HG03045 (cell line): ENCODE measurements at regions not wholly inside any gene's neighbourhood (a gene's known extent, or its start where the extent isn't known, plus 50 kb on each side); places are given as distances from the start of the nearest gene placed in this dataset.
"Not testable (repeated sequence)": the region's sequence is repeated elsewhere in the genome, so short reads cannot be mapped to it uniquely, and the experiment has no call there.

ENCODE experiments used
- ATAC-seq: cut with Tn5 transposase; IDR thresholded peaks from one replicate; pipeline ENCODE4 v1.9.1; 2021; ENCODE audit warnings: mild to moderate bottlenecking, moderate library complexity; ENCODE audit not compliant: unreplicated experiment

DNA sequence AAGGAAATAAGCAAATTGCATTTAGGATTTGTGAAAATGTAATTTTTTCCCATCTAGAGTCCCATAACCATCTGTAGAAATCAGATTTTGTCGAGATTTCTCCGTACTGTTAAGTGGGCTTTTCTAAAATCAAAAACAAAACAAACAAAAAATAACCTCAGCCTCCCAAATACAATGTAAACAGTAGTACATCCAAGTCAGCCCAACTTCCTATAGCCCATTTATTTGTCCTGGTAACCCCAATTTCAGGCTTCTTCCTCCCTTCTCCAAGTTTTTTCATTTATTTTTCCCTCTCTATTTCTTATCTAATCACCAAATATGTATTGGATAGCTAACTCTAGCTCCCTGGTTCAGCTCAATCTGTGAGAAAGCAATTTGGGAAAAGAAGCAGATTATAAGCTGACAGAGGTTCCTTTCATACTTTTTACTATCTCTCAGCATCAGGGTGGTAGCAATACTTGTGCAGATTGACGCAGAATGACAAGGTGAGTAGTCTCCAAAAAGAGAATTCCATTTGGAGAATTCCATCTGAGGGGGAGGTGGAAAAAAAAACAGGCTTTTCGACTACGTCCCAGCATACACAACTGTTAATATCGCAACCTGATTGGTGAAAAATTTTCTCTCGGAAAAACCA lies 132.6 kb upstream of the BTN3A2 start:
- no peak for ATAC-seq

DNA sequence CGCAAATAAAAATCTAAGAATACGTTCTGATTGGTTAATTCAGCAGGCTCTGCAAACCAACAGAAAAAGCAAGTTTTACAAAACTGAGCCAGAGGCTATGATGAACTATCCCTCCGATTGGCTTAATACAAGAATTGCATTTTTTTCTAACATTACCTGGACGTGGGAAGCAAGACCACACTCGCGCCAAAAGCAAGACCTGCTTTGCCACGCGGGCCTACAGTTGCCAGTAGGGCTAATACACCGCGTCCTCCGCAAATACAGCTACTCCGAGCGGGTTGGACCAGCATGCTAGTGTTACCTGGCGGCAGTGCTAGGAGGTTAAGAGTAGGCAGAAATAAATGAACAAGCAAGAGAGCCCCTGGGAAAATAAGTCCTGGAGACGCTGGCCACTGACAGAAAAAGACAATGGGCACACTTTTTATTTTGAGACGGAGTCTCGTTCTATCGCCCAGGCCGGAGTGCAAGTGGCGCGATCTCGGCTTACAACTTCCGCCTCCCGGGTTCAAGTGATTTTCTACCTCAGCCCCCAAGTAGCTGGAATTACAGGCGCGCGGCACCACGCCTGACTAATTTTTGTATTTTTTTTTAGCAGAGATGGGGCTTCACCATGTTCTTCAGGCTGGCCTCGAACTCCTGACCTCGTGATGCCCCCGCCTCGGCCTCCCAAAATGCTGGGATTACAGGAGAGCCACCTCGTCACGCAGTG lies 131.9 kb upstream of the BTN3A2 start:
- ATAC-seq, result peak; percentile 20

DNA sequence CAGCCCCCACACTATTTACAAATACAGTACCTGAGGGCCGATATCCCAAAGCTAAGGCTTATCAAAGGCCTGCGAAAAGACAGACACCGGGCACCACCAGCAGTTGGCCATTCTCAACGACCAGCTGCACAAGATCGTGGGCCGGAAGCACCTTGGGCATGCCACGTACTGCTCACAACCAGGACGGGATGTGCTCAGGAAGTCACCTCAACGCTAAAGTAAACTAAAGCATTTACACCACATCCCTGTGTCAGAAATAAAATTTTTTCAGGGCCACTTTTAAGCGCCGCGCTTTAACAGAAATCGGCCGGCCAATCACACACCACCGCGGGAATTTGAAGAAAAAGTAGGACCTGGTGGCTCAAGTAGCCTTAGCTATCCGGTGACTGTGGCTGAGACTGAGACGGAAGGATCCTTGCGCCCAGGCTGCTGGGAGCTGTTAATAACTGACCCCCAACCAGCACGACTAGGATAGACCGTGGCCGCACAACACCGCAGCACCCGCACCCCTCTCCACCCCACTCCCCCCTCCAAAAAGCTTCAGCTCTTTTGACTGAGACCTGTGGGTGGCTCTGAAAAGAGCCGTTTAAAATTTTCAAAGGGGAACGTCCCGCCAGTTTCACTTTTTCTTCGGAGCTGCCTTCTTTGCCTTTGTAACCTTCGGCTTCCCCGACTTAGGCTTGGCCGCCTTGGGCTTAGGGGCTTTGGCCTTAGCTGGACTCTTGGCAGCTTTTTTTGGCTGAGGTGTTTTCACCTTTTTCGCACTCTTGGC lies 131.2 kb upstream of the BTN3A2 start:
- peak; percentile 36 for ATAC-seq

DNA sequence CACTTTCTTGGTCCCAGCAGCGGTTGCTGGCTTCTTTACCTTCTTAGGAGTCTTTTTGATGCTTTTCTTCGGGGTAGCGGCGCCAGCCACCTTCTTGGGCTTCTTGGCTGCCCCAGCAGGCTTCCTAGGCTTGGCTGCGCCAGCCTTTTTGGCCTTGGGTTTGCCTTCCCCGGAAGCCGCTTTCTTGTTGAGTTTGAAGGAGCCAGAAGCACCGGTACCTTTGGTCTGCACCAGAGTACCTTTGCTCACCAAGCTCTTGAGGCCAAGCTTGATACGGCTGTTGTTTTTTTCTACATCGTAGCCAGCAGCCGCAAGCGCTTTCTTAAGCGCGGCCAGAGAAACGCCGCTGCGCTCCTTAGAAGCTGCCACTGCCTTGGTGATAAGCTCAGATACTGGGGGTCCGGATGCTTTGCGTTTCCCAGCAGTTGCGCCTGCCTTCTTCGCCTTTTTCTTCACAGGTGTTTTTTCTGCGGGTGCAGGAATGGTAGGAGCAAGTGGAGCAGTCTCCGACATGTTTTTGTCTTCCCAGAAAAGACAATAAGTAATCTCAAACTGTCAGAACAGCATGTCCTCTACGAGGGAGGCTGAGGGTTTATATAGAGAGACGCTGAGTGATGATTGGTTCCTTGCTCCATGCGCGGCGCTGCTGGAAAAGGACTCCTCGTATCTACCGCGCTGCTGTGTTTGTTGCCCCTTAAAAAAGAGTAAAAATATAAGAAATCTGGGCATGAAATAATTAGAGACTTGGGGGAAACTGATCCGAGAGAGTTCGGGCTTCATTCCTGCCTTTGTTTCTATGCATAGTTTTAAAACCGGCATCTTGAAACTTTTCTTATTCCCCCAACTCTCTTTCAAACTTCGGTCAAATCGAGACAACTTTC lies 130.3 kb upstream of the BTN3A2 start:
- peak; percentile 60 for ATAC-seq

GRCh38 chr6:26235302-26235670 lies 129.7 kb upstream of the BTN3A2 start:
- ATAC-seq, result no peak

- ATAC-seq, result not testable (repeated sequence)
Observed at GRCh38 chr6:26239415-26239814, 125.6 kb upstream of the BTN3A2 start.

DNA sequence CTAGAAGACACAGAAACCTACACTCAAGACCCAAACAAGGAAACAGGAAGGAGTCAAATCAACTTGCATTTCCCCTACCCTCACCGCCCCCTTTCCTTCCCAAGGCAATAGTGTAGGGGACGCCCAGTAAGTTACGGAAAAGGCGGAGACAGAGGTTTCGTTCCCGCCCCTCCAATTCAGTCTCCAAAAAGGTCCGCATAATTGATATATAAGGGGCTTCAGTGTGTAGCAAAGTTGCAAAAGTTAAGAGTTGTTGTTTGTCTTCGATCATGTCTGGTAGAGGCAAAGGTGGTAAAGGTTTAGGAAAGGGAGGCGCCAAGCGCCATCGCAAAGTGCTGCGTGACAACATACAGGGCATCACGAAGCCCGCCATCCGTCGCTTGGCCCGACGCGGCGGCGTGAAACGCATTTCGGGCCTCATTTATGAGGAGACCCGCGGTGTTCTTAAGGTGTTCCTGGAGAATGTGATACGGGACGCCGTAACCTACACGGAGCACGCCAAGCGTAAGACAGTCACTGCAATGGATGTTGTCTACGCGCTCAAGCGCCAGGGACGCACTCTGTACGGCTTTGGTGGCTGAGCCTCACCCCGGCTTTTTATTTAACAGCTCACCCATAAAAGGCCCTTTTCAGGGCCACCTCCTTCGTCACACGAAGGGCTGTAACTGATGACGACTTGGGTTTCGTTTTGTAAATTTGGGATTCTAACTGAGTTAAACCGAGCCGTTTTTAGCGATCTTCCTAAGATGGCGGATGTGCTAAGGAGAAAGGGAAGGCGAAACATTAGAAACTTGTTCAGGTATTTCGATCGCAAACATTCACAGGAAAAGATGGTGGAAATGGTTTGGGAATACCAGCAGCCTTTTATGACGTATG lies 124.6 kb upstream of the BTN3A2 start:
- peak; percentile 53 for ATAC-seq

DNA sequence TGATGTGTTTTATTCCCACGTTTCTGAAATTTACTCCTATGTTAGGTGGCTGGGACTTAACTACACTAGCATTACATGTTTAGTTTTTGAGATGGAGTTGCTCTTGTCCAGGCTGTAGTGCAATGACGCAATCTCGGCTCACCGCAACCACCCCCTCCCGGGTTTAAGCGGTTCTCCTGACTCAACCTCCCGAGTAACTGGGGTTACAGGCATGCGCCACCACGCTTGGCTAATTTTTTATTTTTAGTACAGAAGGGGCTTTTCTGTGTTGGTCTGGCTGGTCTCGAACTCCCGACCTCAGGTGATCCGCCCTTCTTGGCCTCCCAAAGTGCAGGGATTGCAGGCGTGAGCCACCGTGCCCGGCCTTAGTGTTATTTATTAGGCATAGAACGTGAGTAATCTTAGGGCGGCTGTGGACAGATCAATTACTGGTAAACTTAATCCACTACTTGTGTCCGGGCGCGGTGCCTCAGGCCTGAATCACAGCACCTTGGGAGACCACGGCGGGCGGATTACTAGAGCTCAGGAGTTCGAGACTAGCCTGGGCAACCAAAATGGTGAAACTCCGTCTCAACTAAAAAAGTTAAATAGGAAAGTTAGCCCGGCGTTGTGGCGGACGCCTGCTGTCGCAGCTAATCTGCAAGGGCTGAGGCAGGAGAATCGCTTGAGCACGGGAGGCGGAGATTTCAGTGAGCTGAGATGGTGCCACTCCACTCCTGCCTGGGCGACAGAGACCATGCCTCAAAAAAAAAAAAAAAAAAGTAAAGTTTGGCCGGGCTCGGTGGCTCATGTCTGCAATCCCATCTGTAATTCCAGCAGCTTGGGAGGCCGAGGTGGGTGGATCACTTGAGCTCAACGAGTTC lies 123.7 kb upstream of the BTN3A2 start:
- ATAC-seq, result no peak

- no peak for ATAC-seq
Observed at GRCh38 chr6:26243132-26243531, 121.9 kb upstream of the BTN3A2 start.

GRCh38 chr6:26243752-26244151 lies 121.2 kb upstream of the BTN3A2 start:
- no peak for ATAC-seq

DNA sequence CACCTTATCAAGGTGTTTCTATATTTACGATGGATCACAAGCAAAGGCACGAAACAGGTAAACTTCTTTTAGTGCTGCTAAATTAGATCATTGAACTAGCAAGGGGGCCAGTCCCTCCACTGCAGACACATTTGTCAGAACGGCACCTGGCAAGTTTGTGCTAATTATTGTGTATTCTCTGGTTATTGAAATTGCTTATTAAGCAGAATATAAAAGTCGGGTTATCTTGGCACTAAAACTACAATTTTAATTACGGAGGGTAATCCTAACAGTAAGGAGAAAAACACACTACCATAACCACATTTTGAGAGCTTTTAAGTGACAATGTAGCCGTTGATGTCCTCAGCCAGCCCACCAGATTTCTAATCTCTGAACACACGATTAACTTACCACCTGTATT lies 118.9 kb upstream of the BTN3A2 start:
- no peak for ATAC-seq

DNA sequence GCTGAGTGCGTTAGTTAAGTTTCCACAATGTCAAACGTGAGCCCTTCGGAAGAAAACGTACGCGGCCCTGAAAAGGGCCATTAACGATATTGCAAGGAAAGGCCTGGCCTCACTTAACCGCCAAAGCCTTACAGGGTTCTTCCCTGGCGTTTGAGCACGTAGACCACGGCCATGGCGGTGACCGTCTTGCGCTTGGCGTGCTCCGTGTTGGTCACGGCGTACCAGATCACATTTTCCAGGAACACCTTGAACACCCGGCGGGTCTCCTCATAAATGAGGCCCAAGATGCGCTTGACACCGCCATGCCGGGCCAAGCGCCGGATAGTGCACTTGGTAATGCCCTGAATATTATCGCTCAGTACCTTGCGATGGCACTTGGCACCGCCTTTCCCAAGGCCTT lies 118.4 kb upstream of the BTN3A2 start:
- ATAC-seq, result no peak

GRCh38 chr6:26249707-26249956 lies 115.4 kb upstream of the BTN3A2 start:
- peak; percentile 20 for ATAC-seq

GRCh38 chr6:26249957-26250697 lies 114.9 kb upstream of the BTN3A2 start:
- peak; percentile 46 for ATAC-seq

GRCh38 chr6:26250698-26251044 lies 114.3 kb upstream of the BTN3A2 start:
- no peak for ATAC-seq

DNA sequence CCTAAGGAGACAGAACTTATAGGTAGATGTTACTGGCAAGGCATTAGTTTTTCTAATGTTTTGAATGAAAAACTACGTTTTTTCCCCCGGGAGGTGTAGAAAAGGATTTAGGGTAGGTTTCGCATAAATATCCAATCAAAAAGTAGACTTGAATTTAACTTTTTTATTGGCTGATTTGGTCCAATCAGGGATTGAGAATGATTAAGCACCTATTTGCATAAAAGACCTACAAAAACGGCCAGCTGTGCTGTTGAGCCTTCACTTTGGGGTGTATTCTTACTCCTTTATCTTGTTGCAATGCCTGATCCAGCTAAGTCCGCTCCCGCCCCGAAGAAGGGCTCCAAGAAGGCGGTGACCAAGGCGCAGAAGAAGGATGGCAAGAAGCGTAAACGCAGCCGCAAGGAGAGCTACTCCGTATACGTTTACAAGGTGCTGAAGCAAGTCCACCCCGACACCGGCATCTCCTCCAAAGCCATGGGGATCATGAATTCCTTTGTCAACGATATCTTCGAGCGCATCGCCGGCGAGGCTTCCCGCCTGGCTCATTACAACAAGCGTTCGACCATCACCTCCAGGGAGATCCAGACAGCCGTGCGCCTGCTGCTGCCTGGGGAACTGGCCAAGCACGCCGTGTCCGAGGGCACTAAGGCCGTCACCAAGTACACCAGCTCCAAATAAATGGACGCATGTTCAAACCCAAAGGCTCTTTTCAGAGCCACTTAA lies 113.5 kb upstream of the BTN3A2 start:
- peak; percentile 46 for ATAC-seq

DNA sequence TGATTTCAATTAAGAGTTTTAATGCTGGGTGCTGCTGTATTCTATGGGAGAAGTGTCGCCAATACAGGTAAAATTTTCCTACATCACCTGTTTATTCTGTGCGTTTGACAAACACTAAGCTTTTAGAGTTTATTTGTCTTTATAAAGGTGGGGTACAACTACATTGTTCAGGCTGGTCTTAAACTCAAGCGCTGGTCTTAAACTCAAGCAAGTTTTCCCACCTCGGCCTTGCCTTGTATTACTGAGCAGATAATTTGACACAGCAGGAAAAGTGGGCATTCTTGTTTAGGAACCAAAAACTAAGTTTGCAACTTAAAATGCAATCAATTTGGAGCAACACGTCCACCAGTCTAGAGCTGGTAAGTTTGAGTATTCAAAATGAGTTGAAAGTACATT lies 112.9 kb upstream of the BTN3A2 start:
- no peak for ATAC-seq

- ATAC-seq, result no peak
Observed at GRCh38 chr6:26254724-26255123, 110.3 kb upstream of the BTN3A2 start.
